Parathyroid adenoma (tissue), 2 donors: ENCODE measurements at regions not wholly inside any gene's neighbourhood (a gene's known extent, or its start where the extent isn't known, plus 50 kb on each side); places are given as distances from the start of the nearest gene placed in this dataset.

Source experiments
- H2AFZ ChIP-seq: fragments of 300-600 bp; sonication (generic); one replicate; pipeline ENCODE4 v1.7.0; 2017; ENCODE audit warnings: antibody characterized with exemption, mild to moderate bottlenecking
- H3K27ac ChIP-seq: fragments of 300-600 bp; sonication (generic); one replicate; pipeline ENCODE4 v1.7.0; 2017
- H3K27me3 ChIP-seq: fragments of 300-600 bp; sonication (generic); one replicate; pipeline ENCODE4 v1.7.0; 2017; ENCODE audit warnings: low read length; ENCODE audit not compliant: control insufficient read depth, insufficient read depth
- H3K36me3 ChIP-seq: fragments of 300-600 bp; sonication (generic); one replicate; pipeline ENCODE4 v1.7.0; 2017; ENCODE audit warnings: low read length; ENCODE audit not compliant: control insufficient read depth, insufficient read depth
- H3K4me1 ChIP-seq: fragments of 300-600 bp; sonication (generic); one replicate; pipeline ENCODE4 v1.7.0; 2017; ENCODE audit warnings: control low read depth
- H3K4me2 ChIP-seq: fragments of 300-600 bp; sonication (generic); one replicate; pipeline ENCODE4 v1.7.0; 2017; ENCODE audit warnings: low read length
- H3K4me3 ChIP-seq: fragments of 300-600 bp; sonication (generic); one replicate; pipeline ENCODE4 v1.7.0; 2017; ENCODE audit warnings: low read depth, low read length
- H3K79me2 ChIP-seq: fragments of 300-600 bp; sonication (generic); one replicate; pipeline ENCODE4 v1.7.0; 2017; ENCODE audit warnings: control low read depth
- H3K9ac ChIP-seq: fragments of 300-600 bp; sonication (generic); one replicate; pipeline ENCODE4 v1.7.0; 2017; ENCODE audit warnings: mild to moderate bottlenecking
- H3K9me3 ChIP-seq: fragments of 300-600 bp; sonication (generic); one replicate; pipeline ENCODE4 v1.7.0; 2017; ENCODE audit warnings: low read length; ENCODE audit not compliant: control insufficient read depth
- TF ChIP-seq, protein P1 (sequence below): fragments of 300-600 bp; sonication (generic); IDR thresholded peaks from one replicate; pipeline ENCODE4 v1.7.0; 2017; ENCODE audit warnings: antibody characterized with exemption, mild to moderate bottlenecking
- donor health status: primary hyperparathyroidism.

DNA sequence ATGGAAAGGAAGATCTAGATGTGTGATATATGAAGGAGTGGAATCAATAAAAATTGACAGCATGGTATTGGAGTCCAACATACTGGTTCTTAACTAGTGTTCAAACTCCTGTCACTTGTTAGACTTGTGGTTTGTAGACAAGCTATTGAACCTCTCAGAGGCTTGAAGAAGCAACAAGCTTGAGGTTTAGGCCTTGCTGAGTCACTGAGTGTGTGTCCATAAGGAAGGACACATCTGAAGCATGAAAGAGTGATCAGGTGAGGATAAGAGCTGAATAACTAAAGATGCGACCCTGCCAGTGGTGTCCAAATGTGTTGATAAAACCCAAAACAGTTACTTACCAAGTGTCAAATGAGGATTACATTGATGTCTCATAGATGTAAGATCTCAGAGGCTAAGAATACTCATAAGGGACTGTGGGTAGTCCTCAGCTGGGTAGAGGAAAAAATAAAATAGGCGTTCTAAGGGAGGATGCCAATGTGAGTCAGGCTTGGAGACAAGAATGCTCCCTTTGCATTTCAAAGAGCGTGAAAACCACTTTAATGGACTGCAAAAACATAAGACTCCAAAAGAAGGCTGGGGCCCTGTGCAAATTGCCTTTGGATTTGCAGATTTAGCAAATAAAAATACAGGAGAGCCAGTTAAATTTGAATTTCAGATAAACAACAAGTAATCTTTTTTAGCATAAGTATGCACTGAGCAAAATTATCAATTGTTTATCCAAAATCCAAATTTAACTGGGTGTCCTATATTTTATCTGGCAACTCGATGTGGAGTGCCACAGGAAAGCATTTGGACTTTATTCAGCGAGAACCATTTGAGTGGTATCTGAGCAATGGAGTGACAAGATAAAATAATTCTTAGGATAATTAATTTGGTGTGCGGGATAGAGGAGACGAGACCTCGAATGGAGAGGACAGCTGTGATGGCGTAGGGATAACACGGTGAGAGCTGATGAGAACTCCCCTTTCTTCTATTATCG, 757.3 kb upstream of the WWC1 start:
- no peak overlapping the region for H3K9ac ChIP-seq
- no peak overlapping the region for H3K27ac ChIP-seq

DNA sequence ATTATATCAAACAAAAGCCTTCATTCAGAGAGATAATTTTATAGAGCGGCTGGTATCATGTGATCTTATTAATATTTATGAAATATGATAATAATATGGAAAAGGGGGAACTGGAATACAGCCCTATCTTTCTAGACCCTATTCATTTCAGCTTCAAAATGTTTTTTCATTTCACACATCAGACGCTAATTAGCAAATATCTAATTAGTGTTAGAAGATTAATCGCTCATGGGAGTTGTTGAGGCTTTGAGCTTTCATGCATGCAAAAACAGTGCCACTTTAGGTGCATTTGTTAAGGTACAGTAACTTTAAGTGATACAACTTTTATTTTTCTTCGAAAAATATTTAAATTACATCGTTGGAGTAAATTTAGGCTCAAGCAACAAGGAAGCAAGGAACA, 751.7 kb upstream of the WWC1 start:
- Histone ChIP-seq H3K36me3 (no peaks in the 10 kb centered on the region), H2AFZ (no peak overlapping the region), H3K9me3 (no peaks in the 10 kb centered on the region), H3K4me1 (no peaks in the 10 kb centered on the region), H3K27ac (no peak overlapping the region), H3K9ac (no peak overlapping the region), H3K4me3 (no peak overlapping the region), H3K27me3 (no peaks in the 10 kb centered on the region), H3K4me2 (no peak overlapping the region), H3K79me2 (no peaks in the 10 kb centered on the region)
- TF ChIP-seq, protein P1, sequence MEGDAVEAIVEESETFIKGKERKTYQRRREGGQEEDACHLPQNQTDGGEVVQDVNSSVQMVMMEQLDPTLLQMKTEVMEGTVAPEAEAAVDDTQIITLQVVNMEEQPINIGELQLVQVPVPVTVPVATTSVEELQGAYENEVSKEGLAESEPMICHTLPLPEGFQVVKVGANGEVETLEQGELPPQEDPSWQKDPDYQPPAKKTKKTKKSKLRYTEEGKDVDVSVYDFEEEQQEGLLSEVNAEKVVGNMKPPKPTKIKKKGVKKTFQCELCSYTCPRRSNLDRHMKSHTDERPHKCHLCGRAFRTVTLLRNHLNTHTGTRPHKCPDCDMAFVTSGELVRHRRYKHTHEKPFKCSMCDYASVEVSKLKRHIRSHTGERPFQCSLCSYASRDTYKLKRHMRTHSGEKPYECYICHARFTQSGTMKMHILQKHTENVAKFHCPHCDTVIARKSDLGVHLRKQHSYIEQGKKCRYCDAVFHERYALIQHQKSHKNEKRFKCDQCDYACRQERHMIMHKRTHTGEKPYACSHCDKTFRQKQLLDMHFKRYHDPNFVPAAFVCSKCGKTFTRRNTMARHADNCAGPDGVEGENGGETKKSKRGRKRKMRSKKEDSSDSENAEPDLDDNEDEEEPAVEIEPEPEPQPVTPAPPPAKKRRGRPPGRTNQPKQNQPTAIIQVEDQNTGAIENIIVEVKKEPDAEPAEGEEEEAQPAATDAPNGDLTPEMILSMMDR = no peak

More for the DNA sequence above, 757.3 kb upstream of the WWC1 start:
- TF ChIP-seq, protein P1 = no peak
- H3K79me2 ChIP-seq = no peaks in the 10 kb centered on the region
- no peak overlapping the region for H3K4me2 ChIP-seq
- H3K4me1 ChIP-seq = no peaks in the 10 kb centered on the region
- no peaks in the 10 kb centered on the region for H3K27me3 ChIP-seq
- H3K9me3 ChIP-seq = no peaks in the 10 kb centered on the region
- no peak overlapping the region for H2AFZ ChIP-seq
- no peaks in the 10 kb centered on the region for H3K36me3 ChIP-seq
- no peak overlapping the region for H3K4me3 ChIP-seq

DNA sequence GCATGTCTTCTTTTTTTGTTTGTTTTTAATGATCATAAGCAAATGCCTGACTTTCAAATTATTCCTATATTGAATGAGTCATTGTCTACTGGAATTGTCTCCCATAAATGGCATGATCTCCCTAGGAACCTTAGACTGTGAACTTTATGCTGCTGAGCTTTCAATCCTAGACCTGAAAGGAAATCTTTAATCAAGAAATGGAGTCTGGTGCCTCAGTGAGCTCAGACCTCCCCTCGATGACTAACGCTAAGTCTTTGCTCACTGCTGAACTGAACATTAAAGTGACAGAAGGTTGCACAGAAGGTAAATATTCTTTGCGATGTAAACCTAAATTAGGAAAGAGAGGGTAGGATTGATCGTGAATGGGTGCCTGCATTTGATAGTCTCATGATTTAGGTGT, 745.2 kb upstream of the WWC1 start:
- H3K36me3 ChIP-seq = no peaks in the 10 kb centered on the region

DNA sequence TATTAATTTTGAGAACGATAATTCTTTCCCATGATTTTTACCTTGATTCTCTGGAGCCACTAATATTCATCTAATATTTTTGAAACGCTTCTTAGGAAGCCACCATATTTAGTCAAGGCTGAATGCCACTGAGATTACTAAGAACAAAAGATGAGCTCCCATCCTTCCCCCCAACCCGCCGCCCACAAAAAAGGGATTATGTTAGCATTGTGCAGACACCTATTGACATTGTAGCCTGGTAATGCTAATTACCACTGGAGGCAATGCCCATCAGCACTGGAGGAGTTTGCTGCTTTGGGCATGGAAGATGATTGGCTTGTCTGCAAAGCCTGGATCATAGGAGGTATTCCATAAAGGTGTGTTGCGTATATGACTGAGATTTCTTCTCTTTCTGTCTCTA, 739.1 kb upstream of the WWC1 start:
- no peak overlapping the region for H3K9ac ChIP-seq
- no peaks in the 10 kb centered on the region for H3K4me1 ChIP-seq
- H3K9me3 ChIP-seq = no peaks in the 10 kb centered on the region
- H3K4me3 ChIP-seq = no peak overlapping the region
- no peak overlapping the region for H2AFZ ChIP-seq
- no peaks in the 10 kb centered on the region for H3K27me3 ChIP-seq
- no peak overlapping the region for H3K27ac ChIP-seq
- TF ChIP-seq, protein P1 = no peak
- H3K36me3 ChIP-seq = no peaks in the 10 kb centered on the region
- H3K4me2 ChIP-seq = no peak overlapping the region
- H3K79me2 ChIP-seq = no peaks in the 10 kb centered on the region

More for the DNA sequence above, 745.2 kb upstream of the WWC1 start:
- Histone ChIP-seq H3K27ac (no peak overlapping the region), H2AFZ (no peak overlapping the region), H3K4me3 (no peak overlapping the region), H3K9ac (no peak overlapping the region), H3K79me2 (no peaks in the 10 kb centered on the region), H3K4me2 (no peak overlapping the region), H3K4me1 (no peaks in the 10 kb centered on the region), H3K27me3 (no peaks in the 10 kb centered on the region), H3K9me3 (no peaks in the 10 kb centered on the region)
- TF ChIP-seq, protein P1 = no peak
